ENCODE measurements at regions not wholly inside any gene's neighbourhood (a gene's known extent, or its start where the extent isn't known, plus 50 kb on each side); places are given as distances from the start of the nearest gene placed in this dataset.

DNA sequence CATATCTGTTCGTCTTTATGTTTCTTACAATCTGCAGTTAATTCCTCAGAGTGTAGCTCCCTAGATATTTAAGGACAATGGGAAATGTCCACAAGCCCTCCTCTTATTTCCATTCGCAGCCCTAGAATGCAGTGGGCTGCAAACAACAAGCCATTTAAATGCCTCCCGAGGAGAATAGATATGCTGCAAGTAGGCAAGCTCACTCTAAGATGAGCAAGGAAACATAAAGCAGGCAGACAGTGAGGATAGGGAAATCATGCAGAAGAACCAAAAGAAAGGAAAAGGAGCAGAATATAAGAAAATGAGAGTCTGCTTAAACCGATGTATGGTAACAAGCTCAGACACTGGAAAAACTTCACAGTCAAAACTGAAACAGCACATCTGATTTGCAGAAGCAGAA lies 561.9 kb downstream of the GBE1 start:
- TF ChIP-seq, protein P1, sequence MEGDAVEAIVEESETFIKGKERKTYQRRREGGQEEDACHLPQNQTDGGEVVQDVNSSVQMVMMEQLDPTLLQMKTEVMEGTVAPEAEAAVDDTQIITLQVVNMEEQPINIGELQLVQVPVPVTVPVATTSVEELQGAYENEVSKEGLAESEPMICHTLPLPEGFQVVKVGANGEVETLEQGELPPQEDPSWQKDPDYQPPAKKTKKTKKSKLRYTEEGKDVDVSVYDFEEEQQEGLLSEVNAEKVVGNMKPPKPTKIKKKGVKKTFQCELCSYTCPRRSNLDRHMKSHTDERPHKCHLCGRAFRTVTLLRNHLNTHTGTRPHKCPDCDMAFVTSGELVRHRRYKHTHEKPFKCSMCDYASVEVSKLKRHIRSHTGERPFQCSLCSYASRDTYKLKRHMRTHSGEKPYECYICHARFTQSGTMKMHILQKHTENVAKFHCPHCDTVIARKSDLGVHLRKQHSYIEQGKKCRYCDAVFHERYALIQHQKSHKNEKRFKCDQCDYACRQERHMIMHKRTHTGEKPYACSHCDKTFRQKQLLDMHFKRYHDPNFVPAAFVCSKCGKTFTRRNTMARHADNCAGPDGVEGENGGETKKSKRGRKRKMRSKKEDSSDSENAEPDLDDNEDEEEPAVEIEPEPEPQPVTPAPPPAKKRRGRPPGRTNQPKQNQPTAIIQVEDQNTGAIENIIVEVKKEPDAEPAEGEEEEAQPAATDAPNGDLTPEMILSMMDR (conservative IDR thresholded peaks at IDR 0.05; ENCODE audit: low read length), result no peak
- no peak for TF ChIP-seq EZH2phosphoT487 (IDR thresholded peaks at IDR 0.05; ENCODE audit: borderline replicate concordance, low read depth, low read length)
